Right hindlimb (tissue), 1 donor: ENCODE measurements at regions not wholly inside any gene's neighbourhood (a gene's known extent, or its start where the extent isn't known, plus 50 kb on each side); places are given as distances from the start of the nearest gene placed in this dataset.

Experiments
- DNase-seq: peaks from one replicate; pipeline ENCODE4 v3.0.0-alpha.2; 2018

GRCh38 chr6:156725712-156726111 lies 51.5 kb upstream of the ARID1B start:
- DNase-seq, result no peak

DNA sequence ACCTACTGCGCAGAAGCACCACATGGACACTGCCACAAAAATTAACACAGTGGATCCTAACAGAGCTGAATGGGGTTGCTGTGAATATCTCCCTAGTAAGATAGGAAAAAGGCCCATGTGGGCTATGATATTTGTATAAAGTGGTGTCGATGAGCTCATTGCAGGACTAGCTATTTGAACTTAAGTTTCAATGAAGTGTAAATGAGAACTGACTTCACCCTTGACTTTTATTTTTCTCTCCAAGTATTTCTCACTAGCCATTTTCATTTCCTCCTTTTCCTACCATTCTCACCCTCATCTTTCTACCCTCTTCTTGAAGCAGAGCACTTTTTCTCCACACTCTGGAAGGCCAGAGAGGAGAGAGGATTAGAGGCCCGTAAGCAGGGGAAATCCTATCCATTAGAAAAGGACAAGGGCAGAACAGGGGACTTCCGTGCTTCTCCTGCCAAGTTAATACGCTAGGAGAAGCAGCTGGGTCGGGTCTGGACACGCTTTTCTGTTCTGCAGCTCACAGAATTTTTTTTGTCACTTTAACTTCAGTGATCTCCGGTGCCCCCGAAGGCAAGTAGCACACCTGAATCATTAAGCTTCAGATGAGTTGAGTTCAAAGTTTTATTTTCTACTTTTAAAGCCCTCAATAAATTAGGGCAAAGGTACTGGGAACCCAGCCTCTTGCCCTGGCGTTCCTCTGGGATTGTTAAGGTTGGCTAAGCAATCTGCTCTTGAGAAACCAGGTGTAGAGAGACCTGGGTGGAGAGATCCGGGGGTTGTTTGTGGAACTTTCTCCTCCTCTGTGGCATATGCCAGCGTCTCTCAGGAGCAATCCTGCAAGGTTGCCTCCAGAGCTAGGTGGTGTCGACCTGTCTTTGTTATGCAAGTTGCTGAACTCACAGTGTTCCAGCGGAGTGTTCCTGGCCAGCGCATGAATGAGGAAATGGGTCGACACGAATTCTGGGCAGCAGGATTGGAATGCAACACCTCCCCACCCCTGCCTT lies 56.2 kb upstream of the ARID1B start:
- DNase-seq, result peak; percentile 43

DNA sequence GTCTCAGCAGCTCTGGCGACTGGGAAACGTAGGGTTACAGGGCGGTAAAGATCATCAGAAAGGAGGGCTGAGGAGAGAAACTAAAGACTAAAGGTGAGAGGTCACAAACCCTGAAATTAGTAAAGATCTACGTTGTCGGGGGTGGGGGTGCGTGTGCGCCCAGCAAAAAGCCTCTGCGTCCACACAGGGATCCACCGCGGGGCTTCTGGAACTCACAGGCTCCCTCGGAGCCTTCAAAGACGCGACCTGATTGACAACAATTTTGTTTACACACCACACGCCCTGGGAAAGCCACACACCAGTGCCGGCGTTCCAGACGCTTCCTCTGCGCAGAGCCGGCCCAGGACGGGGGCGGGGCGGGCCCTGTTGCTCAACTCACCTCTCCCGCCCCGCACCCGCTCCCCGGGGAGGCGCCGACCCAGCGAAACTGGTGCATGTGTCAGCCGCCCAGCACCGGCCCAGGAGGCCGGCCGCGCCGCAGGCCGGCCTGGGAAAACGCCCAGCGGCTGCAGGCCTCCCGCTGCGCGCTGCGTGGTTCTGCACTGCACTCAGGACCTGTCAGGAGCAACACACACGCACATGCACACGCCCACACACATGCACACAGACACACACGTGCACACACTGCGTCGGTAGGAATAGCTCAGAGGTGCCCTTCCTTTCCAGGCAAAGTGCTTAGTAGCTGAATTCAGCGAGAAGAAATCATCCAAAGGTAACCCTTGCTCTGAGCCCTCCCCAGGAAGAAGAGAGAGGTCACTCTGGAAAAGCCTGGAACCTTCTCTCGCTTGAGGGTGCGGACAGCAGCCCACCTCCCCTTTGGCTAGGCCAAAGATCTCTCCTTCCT lies 57.2 kb upstream of the ARID1B start:
- DNase-seq, result peak; percentile 77

DNA sequence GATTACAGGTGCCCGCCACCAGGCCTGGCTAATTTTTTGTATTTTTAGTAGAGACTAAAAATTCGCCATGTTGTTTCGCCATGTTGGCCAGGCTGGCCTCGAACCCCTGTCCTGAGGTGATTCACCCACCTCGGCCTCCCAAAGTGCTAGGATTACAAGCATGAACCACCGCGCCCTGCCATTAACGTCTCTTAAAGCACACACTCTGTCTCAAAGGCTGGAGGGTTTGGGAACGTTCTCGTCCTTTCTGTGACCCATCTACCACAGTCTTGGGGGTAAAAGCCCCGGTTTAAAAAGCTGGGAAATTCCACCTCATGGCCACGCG lies 57.8 kb upstream of the ARID1B start:
- DNase-seq, result no peak

DNA sequence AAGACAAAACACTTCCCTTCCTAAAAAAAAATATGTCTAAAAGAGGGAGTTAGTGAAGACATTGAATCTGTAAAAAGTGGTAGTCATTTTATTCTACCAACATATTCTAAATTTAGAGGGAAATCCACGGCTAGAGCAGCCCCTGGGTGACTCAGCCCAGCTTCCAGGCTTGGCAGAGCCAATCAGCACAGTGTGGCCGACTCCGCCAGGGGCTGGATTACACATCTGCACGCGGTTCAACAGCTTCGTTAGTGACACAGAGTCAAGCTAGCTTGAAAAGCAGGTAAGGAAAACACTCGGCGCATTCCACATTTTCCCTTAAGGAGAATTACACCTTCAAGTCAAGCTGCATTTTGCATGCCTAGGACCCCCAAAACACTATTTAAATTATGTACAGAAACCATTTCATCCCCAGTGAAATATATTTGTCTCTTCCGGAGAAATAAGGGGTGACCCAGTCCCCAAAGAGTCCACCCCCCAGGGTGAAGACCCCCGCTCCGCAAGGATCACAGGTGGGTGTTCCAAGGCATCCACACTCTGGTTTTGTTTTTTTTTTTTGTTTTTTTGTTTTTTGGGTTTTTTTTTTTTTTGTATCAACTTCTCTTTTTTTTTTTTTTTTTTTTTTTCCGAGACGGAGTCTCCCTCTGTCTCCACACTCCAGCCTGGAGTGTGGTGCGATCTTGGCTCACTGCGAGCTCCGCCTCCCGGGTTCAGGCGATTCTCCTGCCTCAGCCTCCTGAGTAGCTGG lies 58.4 kb upstream of the ARID1B start:
- peak; percentile 41 for DNase-seq

DNA sequence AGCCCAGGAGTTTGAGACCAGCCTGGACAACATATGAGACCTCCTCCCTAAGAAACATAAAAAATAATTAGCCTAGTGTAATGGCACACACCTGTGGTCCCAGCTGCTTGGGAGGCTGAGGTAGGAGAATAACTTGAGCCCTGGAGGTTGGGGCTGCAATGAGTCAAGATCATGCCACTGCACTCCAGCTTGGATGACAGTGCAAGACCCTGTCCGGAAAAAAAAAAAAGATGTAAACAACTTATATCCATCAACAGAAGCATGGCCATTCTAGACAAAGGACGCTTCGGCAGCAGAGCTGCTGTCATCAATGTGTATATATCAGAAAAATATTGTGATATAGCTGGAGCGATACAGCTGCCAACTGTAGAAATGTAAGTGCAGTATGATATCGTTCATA lies 59.6 kb upstream of the ARID1B start:
- DNase-seq, result no peak

- DNase-seq, result no peak
Observed at GRCh38 chr6:156715839-156716238, 61.3 kb upstream of the ARID1B start.

GRCh38 chr6:156713548-156713947 lies 63.6 kb upstream of the ARID1B start:
- DNase-seq, result no peak

DNA sequence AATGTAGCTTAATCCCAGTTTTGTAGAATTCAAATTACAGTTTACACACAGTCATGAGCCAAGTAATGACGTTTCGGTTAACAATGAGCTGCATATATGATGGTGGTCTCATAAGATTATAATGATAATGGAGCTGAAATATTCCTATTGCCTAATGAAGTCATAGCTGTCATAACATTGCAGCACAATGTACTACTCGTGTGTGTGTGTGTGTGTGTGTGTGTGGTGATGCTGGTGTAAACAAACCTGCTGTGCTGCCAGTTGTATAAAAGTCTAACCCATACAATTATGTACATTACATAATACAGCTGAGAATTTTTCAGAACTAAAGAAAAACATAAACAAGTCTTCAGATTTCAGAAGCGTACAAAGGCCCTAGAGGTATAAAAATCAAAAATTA lies 66.7 kb upstream of the ARID1B start:
- DNase-seq, result no peak

DNA sequence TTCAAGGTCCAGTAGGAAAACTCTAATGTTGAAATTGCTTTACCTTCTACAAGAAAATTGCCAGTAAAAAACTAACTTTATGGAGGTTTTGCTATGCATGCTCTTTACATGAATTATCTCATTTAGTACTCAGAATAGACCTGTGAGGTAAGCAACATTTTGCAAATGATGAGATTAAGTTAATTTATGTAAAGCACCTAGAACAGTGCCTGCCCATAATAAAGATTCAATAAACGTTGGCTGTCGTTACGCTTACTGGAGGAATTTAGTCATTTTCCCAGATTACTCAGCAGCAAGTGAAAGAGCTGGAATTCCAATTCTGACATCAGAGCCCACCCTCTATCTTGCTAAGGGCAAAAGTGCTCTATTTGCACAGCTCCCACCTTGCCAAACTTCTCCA lies 69.4 kb upstream of the ARID1B start:
- no peak for DNase-seq

DNA sequence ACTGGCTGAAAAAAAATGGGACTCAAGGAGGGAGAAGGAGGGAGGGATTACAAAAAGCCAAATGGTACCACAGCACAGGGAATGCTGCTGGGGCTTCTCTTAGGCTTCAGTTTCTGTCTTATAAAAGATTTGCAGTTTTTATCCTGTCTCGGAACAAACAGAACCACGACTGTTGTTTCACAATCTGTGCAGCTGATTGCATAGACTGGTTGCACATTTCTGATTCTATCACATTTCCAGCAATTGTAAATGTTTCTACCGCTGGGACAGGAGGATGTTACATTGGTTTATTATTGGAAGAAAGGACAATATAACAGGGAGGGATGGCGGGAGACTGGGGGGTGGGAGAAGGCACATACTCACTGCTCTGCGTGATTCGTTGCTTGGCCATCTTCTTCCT lies 73.5 kb upstream of the ARID1B start:
- no peak for DNase-seq

GRCh38 chr6:156701966-156702365 lies 75.2 kb upstream of the ARID1B start:
- no peak for DNase-seq

DNA sequence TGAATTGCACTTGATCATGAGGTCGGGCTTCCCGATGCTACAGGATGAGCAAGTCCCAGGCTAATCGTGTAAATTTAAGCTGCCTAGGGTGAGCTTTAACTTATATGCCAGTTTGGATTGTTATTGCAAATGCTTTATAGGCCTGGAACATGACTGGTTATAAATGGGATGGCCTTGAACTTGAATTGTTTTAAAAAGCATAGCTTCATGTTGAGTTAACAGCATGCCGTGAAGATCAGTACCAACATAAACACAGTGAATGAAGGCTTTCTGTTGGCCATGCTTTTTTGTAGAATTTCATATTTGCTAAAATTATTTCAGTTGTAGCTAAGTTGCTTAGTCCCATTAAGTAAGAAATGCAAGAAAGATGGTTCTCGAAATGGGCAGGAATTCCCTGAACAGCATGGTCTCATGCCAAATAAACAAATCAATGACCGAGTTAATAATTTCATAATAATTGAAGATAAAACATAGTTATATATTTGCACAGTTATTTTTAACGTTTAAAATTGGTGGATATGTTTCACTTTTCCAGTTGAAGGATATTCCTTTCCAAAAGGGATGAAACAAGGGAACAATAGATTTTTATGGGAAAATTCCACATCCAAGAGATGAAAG lies 76.6 kb upstream of the ARID1B start:
- DNase-seq, result no peak

DNA sequence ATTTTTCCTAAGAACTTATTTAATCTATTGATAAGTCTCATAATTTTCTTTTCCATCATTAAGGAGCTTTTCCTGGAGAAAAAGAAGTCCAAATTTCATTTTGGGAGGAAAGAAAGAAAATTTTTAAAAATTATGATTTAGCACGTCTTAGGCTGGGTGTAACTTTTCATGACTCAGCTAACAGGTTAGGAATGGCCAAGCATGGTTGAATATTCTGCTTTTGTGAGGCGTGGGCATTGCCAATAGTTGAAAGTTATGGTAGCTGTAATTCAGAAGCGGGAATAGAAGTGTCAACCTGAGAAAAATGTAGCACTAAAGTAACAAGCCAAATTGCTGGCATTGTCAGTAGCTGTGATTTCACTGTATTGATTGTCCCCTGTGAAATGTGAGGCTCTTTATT lies 77.2 kb upstream of the ARID1B start:
- no peak for DNase-seq

DNA sequence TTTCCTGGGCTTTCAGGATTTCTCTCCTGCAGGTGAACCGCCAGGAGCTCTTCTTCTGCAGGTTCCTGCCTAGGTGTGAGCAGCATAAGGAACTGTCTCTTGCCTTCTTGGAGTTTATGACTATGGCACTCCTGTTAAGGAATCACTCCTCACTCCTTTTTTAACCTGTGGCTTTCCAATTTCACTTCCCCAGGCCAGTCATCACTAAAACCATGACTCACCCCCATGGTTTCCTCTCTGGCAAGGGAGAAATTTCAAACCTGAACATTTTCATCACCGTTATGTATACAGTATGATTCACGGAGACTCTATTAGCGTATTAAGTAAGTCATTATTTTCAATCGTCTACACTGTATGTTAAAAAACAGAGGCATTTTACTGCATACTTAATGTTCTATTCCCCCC lies 78.2 kb upstream of the ARID1B start:
- no peak for DNase-seq

DNA sequence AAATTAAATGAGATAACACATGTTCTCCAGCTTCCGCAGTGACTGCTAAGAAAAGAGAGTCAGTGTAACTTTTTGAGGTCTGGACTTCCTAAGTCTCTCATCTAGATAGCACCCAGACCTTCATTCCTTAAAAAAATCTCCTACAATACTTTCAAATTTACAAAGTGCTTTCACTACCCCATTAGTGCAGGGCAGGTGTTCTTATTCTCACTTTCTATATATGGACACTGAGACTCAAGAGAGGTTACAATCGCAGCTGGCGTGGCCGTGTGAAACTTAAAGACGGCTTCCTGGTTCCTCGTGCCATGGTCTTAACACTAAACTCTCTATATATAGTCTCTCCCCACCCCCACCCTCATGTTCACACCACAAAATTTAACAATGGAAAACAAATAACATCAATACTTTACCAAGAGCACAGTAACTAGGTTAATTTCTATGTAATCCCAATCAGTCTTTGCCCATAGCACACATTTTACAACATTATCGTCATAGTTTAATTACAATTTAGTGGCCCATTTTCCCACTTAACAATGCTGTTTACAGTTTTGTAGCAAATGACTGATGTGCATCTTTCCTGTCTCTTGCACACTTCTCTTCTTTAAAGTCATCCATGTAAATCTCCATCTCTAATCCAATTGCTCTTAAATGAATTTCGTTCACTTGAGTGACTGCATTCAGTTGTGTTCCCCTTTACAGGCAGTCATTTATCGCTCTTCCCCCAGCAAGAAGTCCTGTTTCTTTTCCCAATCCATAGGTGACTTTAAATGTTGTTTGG lies 78.8 kb upstream of the ARID1B start:
- no peak for DNase-seq

GRCh38 chr6:156697225-156697830 lies 79.8 kb upstream of the ARID1B start:
- no peak for DNase-seq

- DNase-seq, result no peak
Observed at GRCh38 chr6:156695742-156696141, 81.4 kb upstream of the ARID1B start.

DNA sequence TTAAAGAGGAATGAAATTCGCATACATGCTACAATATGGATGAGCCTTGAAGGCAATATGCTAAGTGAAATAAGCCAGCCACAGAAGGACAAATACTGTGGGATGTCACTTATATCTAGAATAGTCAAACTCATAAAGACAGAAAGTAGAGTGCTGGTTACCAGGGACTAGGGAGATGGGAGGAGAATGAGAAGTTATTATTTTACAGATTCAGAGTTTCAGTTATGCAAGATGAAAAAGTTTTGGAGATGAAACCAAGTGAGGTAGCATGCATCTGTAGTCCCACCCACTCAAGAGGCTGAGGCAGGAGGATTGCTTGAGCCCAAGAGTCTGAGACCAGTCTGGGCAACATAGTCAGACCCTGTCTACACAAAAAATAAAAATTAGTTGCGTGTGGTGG lies 82.5 kb upstream of the ARID1B start:
- no peak for DNase-seq

- no peak for DNase-seq
Observed at GRCh38 chr6:156691018-156691417, 86.2 kb upstream of the ARID1B start.

DNA sequence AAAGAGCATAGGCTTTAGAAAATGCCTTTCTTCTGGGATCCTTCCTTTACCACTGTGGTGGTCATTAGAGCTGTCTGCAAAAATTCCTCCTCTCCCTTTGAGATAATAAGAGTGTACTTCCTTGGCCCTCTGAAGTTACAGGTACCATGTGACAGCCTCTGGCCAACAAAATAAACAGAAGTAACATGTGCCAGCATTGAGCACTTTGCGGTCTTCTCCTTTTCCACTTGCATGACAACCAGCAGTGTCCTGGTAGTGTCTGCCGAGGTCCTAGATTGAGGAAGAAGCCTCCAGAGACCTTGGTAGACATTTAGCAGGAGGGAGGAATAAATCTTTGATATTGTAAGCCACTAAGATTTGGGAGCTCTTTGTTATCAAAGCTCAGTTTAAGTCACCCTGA lies 87.5 kb upstream of the ARID1B start:
- peak; percentile 23 for DNase-seq

- DNase-seq, result no peak
Observed at GRCh38 chr6:156688620-156688971, 88.6 kb upstream of the ARID1B start.
